ENCODE measurements at regions not wholly inside any gene's neighbourhood (a gene's known extent, or its start where the extent isn't known, plus 50 kb on each side); places are given as distances from the start of the nearest gene placed in this dataset.

DNA sequence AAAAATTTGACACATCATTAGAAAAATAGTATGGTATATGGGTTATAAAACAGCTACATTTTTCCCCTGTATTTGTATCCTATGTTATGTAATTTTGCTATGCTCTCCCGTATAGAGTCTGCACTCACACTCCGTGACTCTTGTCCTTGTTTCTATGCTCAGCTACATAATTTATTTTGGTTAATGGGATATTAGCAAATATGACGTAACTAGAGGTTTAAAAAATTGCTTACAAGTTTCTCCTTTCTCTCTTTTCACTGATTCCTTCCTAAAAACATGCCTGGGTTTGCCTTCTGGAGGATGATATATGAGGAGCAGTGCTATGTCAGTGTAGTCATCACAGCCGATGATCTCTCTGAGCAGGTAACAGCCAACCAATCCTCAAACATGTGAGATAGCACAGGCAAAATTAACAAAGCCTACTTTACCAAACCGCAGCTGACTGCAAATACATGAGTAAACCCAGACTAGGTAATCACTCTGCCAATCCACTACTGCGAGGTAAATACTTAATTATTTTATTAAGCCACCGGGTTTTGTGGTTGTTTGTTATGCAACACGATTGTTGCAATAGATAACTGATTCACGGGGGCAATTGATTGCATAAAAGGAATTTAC lies 126.9 kb downstream of the KIF2B start:
- Histone ChIP-seq H3K27ac (ENCODE audit: low read length in 2 of 2) (no peak overlapping the region), H2AFZ (ENCODE audit: insufficient read depth, low read depth, low read length, poor library complexity, severe bottlenecking) (no peak overlapping the region), H3K79me2 (ENCODE audit: control insufficient read depth, insufficient read depth, low read length) (no peaks in the 10 kb centered on the region), H3K4me1 (ENCODE audit: control insufficient read depth in 2 of 2, insufficient read depth in 2 of 2, low read length in 2 of 2) (no peaks in the 10 kb centered on the region), H3K4me3 (ENCODE audit: control extremely low read depth in 1 of 5, extremely low read depth in 1 of 5, insufficient read depth in 1 of 5, low read depth in 2 of 5, low read length in 4 of 5) (no peak overlapping the region), H3K27me3 (replicated peaks in 1 of 4; ENCODE audit: control extremely low read depth in 1 of 4, control insufficient read depth in 3 of 4, insufficient read depth in 4 of 4, low read length in 3 of 4) (no peaks in the 10 kb centered on the region), H4K20me1 (ENCODE audit: control insufficient read depth, insufficient read depth, low read length, poor library complexity, severe bottlenecking) (no peaks in the 10 kb centered on the region), H3K9ac (ENCODE audit: low read length) (no peak overlapping the region), H3K4me2 (replicated peaks; ENCODE audit: low read depth, low read length, poor library complexity, severe bottlenecking) (no peak overlapping the region), H3K36me3 (replicated peaks in 1 of 2; ENCODE audit: control extremely low read depth in 1 of 2, control insufficient read depth in 1 of 2, extremely low read depth in 1 of 2, insufficient read depth in 2 of 2, low read length in 1 of 2) (no peaks in the 10 kb centered on the region), H3K9me3 (ENCODE audit: control extremely low read depth in 1 of 3, control insufficient read depth in 2 of 3, insufficient read depth in 1 of 3, low read length in 2 of 3) (peaks cover 0 to 12% (median 11%) of the 10 kb centered on the region in 3 donors)
- ATAC-seq (ENCODE audit: low read depth) (no peak), DNase-seq (no peak)
- H3K27me3 Mint-ChIP-seq: no peaks in the 10 kb centered on the region
- TF ChIP-seq EZH2 (IDR thresholded peaks at IDR 0.05; ENCODE audit: borderline replicate concordance, insufficient read depth, low read depth, low read length, poor library complexity, severe bottlenecking): no peak
- TF ChIP-seq, protein P1, sequence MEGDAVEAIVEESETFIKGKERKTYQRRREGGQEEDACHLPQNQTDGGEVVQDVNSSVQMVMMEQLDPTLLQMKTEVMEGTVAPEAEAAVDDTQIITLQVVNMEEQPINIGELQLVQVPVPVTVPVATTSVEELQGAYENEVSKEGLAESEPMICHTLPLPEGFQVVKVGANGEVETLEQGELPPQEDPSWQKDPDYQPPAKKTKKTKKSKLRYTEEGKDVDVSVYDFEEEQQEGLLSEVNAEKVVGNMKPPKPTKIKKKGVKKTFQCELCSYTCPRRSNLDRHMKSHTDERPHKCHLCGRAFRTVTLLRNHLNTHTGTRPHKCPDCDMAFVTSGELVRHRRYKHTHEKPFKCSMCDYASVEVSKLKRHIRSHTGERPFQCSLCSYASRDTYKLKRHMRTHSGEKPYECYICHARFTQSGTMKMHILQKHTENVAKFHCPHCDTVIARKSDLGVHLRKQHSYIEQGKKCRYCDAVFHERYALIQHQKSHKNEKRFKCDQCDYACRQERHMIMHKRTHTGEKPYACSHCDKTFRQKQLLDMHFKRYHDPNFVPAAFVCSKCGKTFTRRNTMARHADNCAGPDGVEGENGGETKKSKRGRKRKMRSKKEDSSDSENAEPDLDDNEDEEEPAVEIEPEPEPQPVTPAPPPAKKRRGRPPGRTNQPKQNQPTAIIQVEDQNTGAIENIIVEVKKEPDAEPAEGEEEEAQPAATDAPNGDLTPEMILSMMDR (IDR thresholded peaks at IDR 0.05): no peak
- 100% methylated on average over 1 of the region's 9 CpGs for WGBS (ENCODE audit: insufficient coverage)
- ChIA-PET CTCF (no interaction called here), POLR2A (no interaction called here)
- no peaks in the 10 kb centered on the region for H3K4me1 Mint-ChIP-seq
- no peak overlapping the region for H3K27ac Mint-ChIP-seq
- peaks cover 13% of the 10 kb centered on the region for H3K9me3 Mint-ChIP-seq (ENCODE audit: insufficient read depth)
- intact Hi-C loops (cut with micrococcal nuclease): no loop called here
- no peak overlapping the region for H3K4me3 Mint-ChIP-seq

DNA sequence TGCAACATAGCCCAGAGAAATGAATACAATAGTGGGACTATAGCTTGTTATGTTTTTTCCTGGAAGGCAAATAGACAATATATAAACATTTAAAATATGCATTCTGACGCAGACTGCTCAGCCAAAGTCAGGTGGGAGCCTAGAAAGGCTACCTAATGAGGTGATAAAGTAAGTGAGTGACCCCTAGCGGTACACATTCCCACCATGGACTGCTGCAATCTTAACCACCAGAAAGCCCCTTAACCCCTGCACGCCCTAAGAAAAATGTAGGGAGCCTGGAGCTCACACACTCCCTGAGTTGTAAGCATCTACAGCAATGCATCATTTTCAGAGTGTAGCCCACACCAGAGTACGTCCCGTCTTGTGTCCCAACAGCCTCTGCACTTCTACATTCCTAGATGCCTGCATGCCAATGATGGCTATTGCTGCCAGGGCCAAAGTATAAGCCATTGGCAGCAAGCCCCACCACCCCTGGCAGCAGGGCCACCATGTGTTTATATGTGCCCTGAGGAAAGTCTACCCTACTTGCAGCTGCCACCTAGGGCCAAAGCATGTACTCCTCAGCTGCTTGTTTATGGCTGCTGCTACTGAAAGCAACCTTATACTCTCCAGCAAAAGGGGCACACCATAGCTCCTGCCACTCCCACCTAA lies 127.6 kb downstream of the KIF2B start:
- H2AFZ ChIP-seq (ENCODE audit: insufficient read depth, low read depth, low read length, poor library complexity, severe bottlenecking): no peak overlapping the region
- Mint-ChIP-seq H3K27me3 (no peaks in the 10 kb centered on the region), H3K4me3 (no peak overlapping the region), H3K9me3 (ENCODE audit: insufficient read depth) (peaks cover 18% of the 10 kb centered on the region), H3K4me1 (no peaks in the 10 kb centered on the region), H3K27ac (no peak overlapping the region)
- DNase-seq (no peak), ATAC-seq (ENCODE audit: low read depth) (no peak)
- H3K9me3 ChIP-seq (ENCODE audit: control extremely low read depth in 1 of 3, control insufficient read depth in 2 of 3, insufficient read depth in 1 of 3, low read length in 2 of 3): peaks cover 0 to 17% (median 13%) of the 10 kb centered on the region in 3 donors
- no peak overlapping the region for H3K9ac ChIP-seq (ENCODE audit: low read length)
- no peaks in the 10 kb centered on the region for H3K79me2 ChIP-seq (ENCODE audit: control insufficient read depth, insufficient read depth, low read length)
- intact Hi-C loops (cut with micrococcal nuclease): no loop called here
- WGBS (ENCODE audit: insufficient coverage): 68% methylated on average over 5 of the region's 5 CpGs
- ChIA-PET CTCF (no interaction called here), POLR2A (no interaction called here)
- H4K20me1 ChIP-seq (ENCODE audit: control insufficient read depth, insufficient read depth, low read length, poor library complexity, severe bottlenecking): no peaks in the 10 kb centered on the region
- no peaks in the 10 kb centered on the region for H3K4me1 ChIP-seq (ENCODE audit: control insufficient read depth in 2 of 2, insufficient read depth in 2 of 2, low read length in 2 of 2)
- H3K27ac ChIP-seq (ENCODE audit: low read length in 2 of 2): no peak overlapping the region
- no peak overlapping the region for H3K4me3 ChIP-seq (ENCODE audit: control extremely low read depth in 1 of 5, extremely low read depth in 1 of 5, insufficient read depth in 1 of 5, low read depth in 2 of 5, low read length in 4 of 5)
- no peaks in the 10 kb centered on the region for H3K27me3 ChIP-seq (replicated peaks in 1 of 4; ENCODE audit: control extremely low read depth in 1 of 4, control insufficient read depth in 3 of 4, insufficient read depth in 4 of 4, low read length in 3 of 4)
- TF ChIP-seq EZH2 (IDR thresholded peaks at IDR 0.05; ENCODE audit: borderline replicate concordance, insufficient read depth, low read depth, low read length, poor library complexity, severe bottlenecking): no peak
- TF ChIP-seq, protein P1 (IDR thresholded peaks at IDR 0.05): no peak
- no peaks in the 10 kb centered on the region for H3K36me3 ChIP-seq (replicated peaks in 1 of 2; ENCODE audit: control extremely low read depth in 1 of 2, control insufficient read depth in 1 of 2, extremely low read depth in 1 of 2, insufficient read depth in 2 of 2, low read length in 1 of 2)
- H3K4me2 ChIP-seq (replicated peaks; ENCODE audit: low read depth, low read length, poor library complexity, severe bottlenecking): no peak overlapping the region
